CD14-positive monocyte (primary cell): ENCODE measurements at regions not wholly inside any gene's neighbourhood (a gene's known extent, or its start where the extent isn't known, plus 50 kb on each side); places are given as distances from the start of the nearest gene placed in this dataset.

ENCODE experiments used
- DNase-seq, 3 donors: peaks; one replicate each; pipeline ENCODE4 v3.0.0-alpha.2; 2011 to 2022
- H2AFZ ChIP-seq: 2 replicates; pipeline ENCODE4 v1.6.0; 2012; ENCODE audit warnings: mild to moderate bottlenecking, low read depth, low read length, inconsistent platforms; ENCODE audit not compliant: insufficient read depth, poor library complexity, severe bottlenecking
- H3K27ac ChIP-seq, 2 donors: 1 replicate in 1 of 2; 2 replicates in 1 of 2; pipeline ENCODE4 v1.5.1; 2012 to 2013; ENCODE audit warnings: low read length in 2 of 2, control low read depth in 1 of 2, inconsistent platforms in 1 of 2, low read depth in 1 of 2, mild to moderate bottlenecking in 1 of 2
- H3K27me3 ChIP-seq, 2 donors: one replicate each; pipeline versions ENCODE4 v1.6.0 to v1.6.1; 2011 to 2013; ENCODE audit warnings: low read length in 2 of 2; ENCODE audit not compliant: control insufficient read depth in 2 of 2, insufficient read depth in 2 of 2
- H3K36me3 ChIP-seq, 2 donors: replicated peaks in 1 of 2; 1 replicate in 1 of 2; 2 replicates in 1 of 2; pipeline versions ENCODE4 v1.5.1 to v1.6.1; 2012 to 2013; ENCODE audit warnings: low read length in 2 of 2, control low read depth in 1 of 2, inconsistent platforms in 1 of 2, mild to moderate bottlenecking in 1 of 2; ENCODE audit not compliant: insufficient read depth in 2 of 2, control insufficient read depth in 1 of 2
- H3K4me1 ChIP-seq, 2 donors: 1 replicate in 1 of 2; 2 replicates in 1 of 2; pipeline versions ENCODE4 v1.5.1 to v1.6.1; 2012 to 2013; ENCODE audit warnings: low read length in 2 of 2, control low read depth in 1 of 2, inconsistent platforms in 1 of 2, mild to moderate bottlenecking in 1 of 2, moderate library complexity in 1 of 2; ENCODE audit not compliant: insufficient read depth in 2 of 2, control insufficient read depth in 1 of 2
- H3K4me2 ChIP-seq: replicated peaks from 2 replicates; pipeline ENCODE3; 2012; ENCODE audit warnings: low read length, moderate library complexity, mild to moderate bottlenecking; ENCODE audit not compliant: poor library complexity, severe bottlenecking; ENCODE audit errors: extremely low read depth
- H3K4me3 ChIP-seq, 3 experiments: fragments of 200-600 bp in 1 of 3; sonication (generic) in 1 of 3; replicated peaks in 1 of 3; 1 replicate in 2 of 3; 2 replicates in 1 of 3; pipeline ENCODE4 v1.5.1; 2011 to 2013; ENCODE audit warnings: low read length in 3 of 3, mild to moderate bottlenecking in 3 of 3, control low read depth in 2 of 3, low read depth in 2 of 3, inconsistent platforms in 1 of 3, moderate library complexity in 1 of 3
- H3K79me2 ChIP-seq: 2 replicates; pipeline ENCODE4 v1.6.0; 2012; ENCODE audit warnings: mild to moderate bottlenecking, control low read depth, inconsistent platforms, low read length, moderate library complexity; ENCODE audit not compliant: insufficient read depth
- H3K9ac ChIP-seq: 2 replicates; pipeline ENCODE4 v1.6.0; 2017; ENCODE audit warnings: low read length, mild to moderate bottlenecking; ENCODE audit not compliant: insufficient read depth, poor library complexity, severe bottlenecking
- H3K9me3 ChIP-seq, 2 donors: replicated peaks in 1 of 2; 1 replicate in 1 of 2; 2 replicates in 1 of 2; pipeline versions ENCODE4 v1.5.1 to v1.6.1; 2012 to 2013; ENCODE audit warnings: low read length in 2 of 2, control low read depth in 1 of 2; ENCODE audit not compliant: control insufficient read depth in 1 of 2, insufficient read depth in 1 of 2
- H4K20me1 ChIP-seq: 2 replicates; pipeline ENCODE4 v1.6.0; 2012; ENCODE audit warnings: mild to moderate bottlenecking, low read length, control low read depth, moderate library complexity; ENCODE audit not compliant: insufficient read depth
- H3K27ac Mint-ChIP-seq, 7 donors: one replicate each; pipeline ENCODE4 v1.8.0; 2020; ENCODE audit warnings: mild to moderate bottlenecking in 7 of 7, mixed read lengths in 7 of 7, moderate library complexity in 6 of 7, inconsistent platforms in 2 of 7
- H3K27me3 Mint-ChIP-seq, 3 donors: one replicate each; pipeline ENCODE4 v1.8.0; 2021 to 2022; ENCODE audit warnings: low read depth in 3 of 3, mild to moderate bottlenecking in 3 of 3, mixed read lengths in 3 of 3, moderate library complexity in 3 of 3, inconsistent platforms in 1 of 3
- H3K36me3 Mint-ChIP-seq, 2 donors: one replicate each; pipeline ENCODE4 v1.8.0; 2020; ENCODE audit warnings: mixed read lengths in 2 of 2, inconsistent platforms in 1 of 2, mild to moderate bottlenecking in 1 of 2
- H3K4me1 Mint-ChIP-seq: one replicate; pipeline ENCODE4 v1.8.0; 2020; ENCODE audit warnings: mild to moderate bottlenecking, mixed read lengths
- H3K4me3 Mint-ChIP-seq, 2 donors: one replicate each; pipeline ENCODE4 v1.8.0; 2020; ENCODE audit warnings: mild to moderate bottlenecking in 2 of 2, mixed read lengths in 2 of 2, moderate library complexity in 1 of 2
- H3K9me3 Mint-ChIP-seq, 7 donors: one replicate each; pipeline ENCODE4 v1.8.0; 2020 to 2022; ENCODE audit warnings: mixed read lengths in 7 of 7, mild to moderate bottlenecking in 6 of 7, moderate library complexity in 6 of 7, inconsistent platforms in 2 of 7
- CTCF ChIP-seq: fragments of 200-600 bp; IDR thresholded peaks from one replicate; pipeline ENCODE4 v1.8.0; 2022; ENCODE audit warnings: antibody characterized with exemption, mild to moderate bottlenecking
- WGBS: methylation state at CpG from one replicate; pipeline ENCODE4 v1.1.5; 2013; ENCODE audit warnings: missing lambda C conversion rate; ENCODE audit not compliant: insufficient coverage; 5-methylcytosine and 5-hydroxymethylcytosine counted together
- intact Hi-C, 2 donors: fragments of 100-400 bp; cut with micrococcal nuclease; formaldehyde crosslinking; loops; one replicate each; pipeline versions ENCODE4 v1.15.0 to v1.15.1; 2023

- 83% methylated on average over 1 of the region's 3 CpGs for WGBS
- peaks cover 0 to 7% (median 0%) of the 10 kb centered on the region in 7 donors for H3K9me3 Mint-ChIP-seq
Observed at GRCh38 chrX:117543885-117544284, 572.7 kb downstream of the KLHL13 start.

GRCh38 chrX:117539090-117539418 is 577.6 kb downstream of the KLHL13 start:
- no peak overlapping the region for H3K27ac Mint-ChIP-seq
- peaks cover 0 to 6% (median 0%) of the 10 kb centered on the region in 7 donors for H3K9me3 Mint-ChIP-seq
- H3K27me3 Mint-ChIP-seq, result no peaks in the 10 kb centered on the region
- no peak overlapping the region for H3K4me3 ChIP-seq
- no peaks in the 10 kb centered on the region for H3K27me3 ChIP-seq
- no CpG with 5 or more reads among the region's 1 CpG for WGBS
- no peak for DNase-seq
- no peaks in the 10 kb centered on the region for H3K79me2 ChIP-seq
- intact Hi-C loops, result no loop called here
- H3K36me3 Mint-ChIP-seq, result no peaks in the 10 kb centered on the region
- no peak overlapping the region for H3K4me3 Mint-ChIP-seq
- H3K27ac ChIP-seq, result no peak overlapping the region
- no peaks in the 10 kb centered on the region for H3K36me3 ChIP-seq
- TF ChIP-seq CTCF, result no peak
- H3K9me3 ChIP-seq, result no peaks in the 10 kb centered on the region
- no peak overlapping the region for H3K4me2 ChIP-seq
- H3K9ac ChIP-seq, result no peak overlapping the region
- H2AFZ ChIP-seq, result no peak overlapping the region
- H4K20me1 ChIP-seq, result no peaks in the 10 kb centered on the region
- H3K4me1 Mint-ChIP-seq, result no peaks in the 10 kb centered on the region
- no peaks in the 10 kb centered on the region for H3K4me1 ChIP-seq

More at GRCh38 chrX:117543885-117544284, 572.7 kb downstream of the KLHL13 start:
- no peak overlapping the region for H3K4me3 ChIP-seq
- Mint-ChIP-seq H3K36me3 (no peaks in the 10 kb centered on the region), H3K27me3 (no peaks in the 10 kb centered on the region), H3K4me1 (no peaks in the 10 kb centered on the region), H3K4me3 (no peak overlapping the region), H3K27ac (no peak overlapping the region)
- H3K4me2 ChIP-seq, result no peak overlapping the region
- H3K79me2 ChIP-seq, result no peaks in the 10 kb centered on the region
- no peak for DNase-seq
- H3K27me3 ChIP-seq, result no peaks in the 10 kb centered on the region
- H4K20me1 ChIP-seq, result no peaks in the 10 kb centered on the region
- H3K27ac ChIP-seq, result no peak overlapping the region
- no peaks in the 10 kb centered on the region for H3K4me1 ChIP-seq
- no peak for TF ChIP-seq CTCF
- intact Hi-C loops, result no loop called here
- H3K36me3 ChIP-seq, result no peaks in the 10 kb centered on the region
- no peaks in the 10 kb centered on the region for H3K9me3 ChIP-seq
- no peak overlapping the region for H2AFZ ChIP-seq
- no peak overlapping the region for H3K9ac ChIP-seq
